KOPT-K1 (cell line): ENCODE measurements at regions not wholly inside any gene's neighbourhood (a gene's known extent, or its start where the extent isn't known, plus 50 kb on each side); places are given as distances from the start of the nearest gene placed in this dataset.
"Not testable (repeated sequence)": the region's sequence is repeated elsewhere in the genome, so short reads cannot be mapped to it uniquely, and the experiment has no call there.

Experiments
- H3K27ac ChIP-seq: fragments of 200-600 bp; sonication (generic); 2 replicates; pipeline ENCODE4 v1.5.1; 2016; ENCODE audit warnings: antibody characterized with exemption, mild to moderate bottlenecking, low read depth, low read length; ENCODE audit not compliant: poor library complexity, severe bottlenecking
- H3K36me3 ChIP-seq: fragments of 200-600 bp; sonication (generic); 2 replicates; pipeline ENCODE4 v1.5.1; 2017; ENCODE audit warnings: antibody characterized with exemption, mild to moderate bottlenecking, low read length, moderate library complexity; ENCODE audit not compliant: insufficient read depth
- H3K9me3 ChIP-seq: fragments of 200-600 bp; sonication (generic); 2 replicates; pipeline ENCODE4 v1.5.1; 2017; ENCODE audit warnings: antibody characterized with exemption, low read length, mild to moderate bottlenecking; ENCODE audit not compliant: insufficient read depth, poor library complexity, severe bottlenecking

DNA sequence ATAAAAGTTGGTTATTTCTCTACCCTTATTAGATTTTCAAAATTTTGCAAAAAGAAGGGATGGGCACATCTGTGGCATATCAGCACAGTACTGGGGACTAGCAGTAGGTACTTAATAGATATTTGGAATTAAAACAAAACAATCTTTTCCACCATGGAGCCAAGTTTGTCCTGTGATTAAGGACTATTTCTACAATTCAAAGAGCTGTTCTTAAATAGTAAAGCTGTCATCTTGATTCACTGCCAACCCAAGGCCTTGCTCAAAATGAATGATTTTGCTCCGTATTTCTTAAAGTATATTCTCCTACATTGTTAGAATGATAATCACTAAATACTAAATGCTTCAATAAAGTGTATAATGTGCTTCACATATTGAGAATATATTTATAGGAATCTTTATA is 169.9 kb downstream of the S1PR1 start:
- no peak overlapping the region for H3K27ac ChIP-seq
- H3K9me3 ChIP-seq, result no peaks in the 10 kb centered on the region

DNA sequence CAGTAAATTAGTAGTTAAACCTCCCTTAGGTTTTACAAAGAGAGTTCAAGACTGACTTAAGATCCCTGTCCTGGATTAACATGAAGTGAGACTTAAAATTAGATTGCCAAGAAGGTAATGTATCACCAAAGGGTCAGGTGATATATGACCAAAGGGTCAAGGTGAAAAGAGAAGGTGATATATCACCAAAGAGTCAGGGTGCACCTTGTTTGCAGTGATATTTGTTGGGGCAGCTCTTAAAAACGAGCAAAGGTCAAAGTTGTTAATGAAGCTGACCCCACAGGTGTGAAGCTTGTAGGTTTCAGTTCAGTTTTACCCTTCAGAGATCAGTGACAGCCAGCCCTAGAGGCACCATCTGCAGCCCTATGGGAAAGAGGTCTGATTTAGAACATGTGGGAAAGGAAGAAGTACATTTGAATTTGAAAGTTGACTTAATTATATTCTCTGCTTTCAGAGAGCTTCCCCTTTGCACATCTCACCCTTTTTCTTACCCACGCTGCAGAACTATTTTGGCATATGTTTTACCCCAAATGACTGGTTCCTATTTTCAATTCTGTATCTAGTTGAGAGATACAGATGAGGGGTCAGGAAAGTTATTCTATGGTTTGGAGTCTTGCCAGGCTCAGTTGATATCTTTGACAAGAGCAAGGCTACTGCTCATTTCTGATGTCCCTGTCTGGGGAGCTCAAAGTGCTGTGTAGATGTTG is 170.8 kb downstream of the S1PR1 start:
- Histone ChIP-seq H3K9me3 (peaks cover 4% of the 10 kb centered on the region), H3K36me3 (no peaks in the 10 kb centered on the region), H3K27ac (peak overlapping the region; percentile 32)

More for the DNA sequence above, 169.9 kb downstream of the S1PR1 start:
- H3K36me3 ChIP-seq, result no peaks in the 10 kb centered on the region

DNA sequence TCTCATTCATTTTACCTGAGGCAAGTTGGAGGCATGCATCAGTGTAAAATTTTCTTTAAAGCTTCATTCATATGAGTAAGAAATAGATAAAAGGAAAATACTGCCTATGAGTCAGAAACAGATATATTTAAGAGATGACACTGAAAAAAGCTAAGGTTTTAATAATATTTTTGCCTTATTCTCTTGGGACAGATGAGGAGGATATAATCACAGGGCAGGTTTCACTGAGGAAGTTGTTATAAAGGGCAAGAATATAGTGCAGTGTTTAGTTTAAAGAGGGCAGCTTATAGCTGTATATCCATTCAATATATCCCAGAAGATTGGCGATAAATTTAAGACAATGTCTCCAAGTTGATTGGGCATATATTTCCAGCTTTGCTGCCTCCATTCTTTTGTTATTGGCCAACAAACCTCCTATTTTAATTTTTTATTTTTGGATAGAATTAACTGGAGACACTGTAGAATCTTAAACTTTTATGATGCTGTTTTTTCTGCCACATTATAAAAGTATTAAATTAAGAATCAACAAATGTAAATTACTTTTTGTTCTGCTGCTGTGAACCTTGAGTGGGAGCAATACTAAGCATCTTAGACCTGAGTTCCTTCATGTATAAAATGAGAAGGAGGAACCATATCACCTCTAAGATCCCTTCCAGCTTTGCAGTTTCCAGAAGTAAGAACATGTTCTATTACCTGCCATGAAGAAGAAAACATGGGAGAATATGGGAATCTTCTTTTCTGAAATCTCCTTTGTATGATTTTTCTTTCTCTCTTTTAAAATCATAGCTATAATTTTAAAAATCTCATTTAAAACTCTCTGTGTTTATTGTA is 171.6 kb downstream of the S1PR1 start:
- Histone ChIP-seq H3K36me3 (no peaks in the 10 kb centered on the region), H3K27ac (peak overlapping the region; percentile 32), H3K9me3 (peaks cover 4% of the 10 kb centered on the region)

DNA sequence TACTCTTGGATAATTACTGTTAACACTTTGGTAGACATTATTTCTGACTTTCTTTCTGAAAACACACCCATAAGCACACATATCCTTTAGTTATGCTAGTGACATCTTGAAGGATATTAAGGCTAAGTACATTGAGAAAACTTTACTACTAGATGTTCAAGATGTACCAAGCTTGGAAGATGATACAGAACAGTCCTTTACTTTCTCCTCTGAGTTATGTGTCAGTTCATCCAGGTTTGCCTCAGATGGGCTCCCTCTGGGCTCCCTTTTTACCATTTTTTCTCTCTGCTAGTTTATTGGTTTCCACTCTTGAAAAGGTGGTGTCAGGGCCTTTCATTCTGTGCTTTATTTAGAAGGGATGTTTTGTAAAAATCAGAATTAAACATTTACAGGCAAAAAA is 172.3 kb downstream of the S1PR1 start:
- no peaks in the 10 kb centered on the region for H3K36me3 ChIP-seq
- H3K9me3 ChIP-seq, result peaks cover 4% of the 10 kb centered on the region
- peak overlapping the region; percentile 32 for H3K27ac ChIP-seq

DNA sequence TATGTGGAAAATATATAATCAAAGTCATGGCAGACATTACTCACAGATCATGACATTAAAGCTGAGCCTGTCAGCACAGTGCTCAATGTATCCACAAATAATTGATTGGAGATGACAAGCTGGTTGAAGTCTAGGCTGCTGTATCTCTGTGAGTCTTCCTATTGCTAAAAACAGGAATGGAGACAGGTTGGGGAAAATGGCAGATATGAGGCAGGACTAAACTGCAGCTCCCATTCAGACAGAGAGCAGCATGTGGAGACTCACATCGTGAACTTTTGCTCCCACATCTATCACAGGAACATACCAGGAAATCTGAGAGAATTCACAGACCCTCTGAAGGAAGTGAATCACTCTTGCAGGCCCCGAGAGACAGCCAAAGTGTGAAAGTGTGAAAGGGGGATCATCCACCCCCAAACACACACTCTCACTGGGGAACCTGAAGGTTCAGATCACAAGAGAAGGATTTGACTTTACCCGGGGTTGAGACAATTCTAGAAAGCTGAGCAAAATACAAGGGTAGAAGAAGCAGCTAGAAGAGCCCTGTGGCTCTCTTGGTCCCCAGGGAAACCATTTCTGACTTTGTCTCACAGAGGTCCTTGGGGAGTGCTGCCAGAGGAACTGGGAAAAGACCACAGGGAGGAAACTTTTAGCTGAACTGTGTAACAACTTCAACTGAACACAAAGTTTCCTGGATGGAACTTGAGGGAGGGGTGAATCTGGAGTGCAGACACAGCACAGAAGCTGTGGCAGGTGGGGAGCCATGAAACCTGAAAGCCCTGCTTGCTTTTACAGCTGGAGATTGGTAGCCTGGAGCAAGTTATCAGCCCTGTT is 173.4 kb downstream of the S1PR1 start:
- peak overlapping the region; percentile 60 for H3K27ac ChIP-seq
- peaks cover 6% of the 10 kb centered on the region for H3K9me3 ChIP-seq
- H3K36me3 ChIP-seq, result no peaks in the 10 kb centered on the region

DNA sequence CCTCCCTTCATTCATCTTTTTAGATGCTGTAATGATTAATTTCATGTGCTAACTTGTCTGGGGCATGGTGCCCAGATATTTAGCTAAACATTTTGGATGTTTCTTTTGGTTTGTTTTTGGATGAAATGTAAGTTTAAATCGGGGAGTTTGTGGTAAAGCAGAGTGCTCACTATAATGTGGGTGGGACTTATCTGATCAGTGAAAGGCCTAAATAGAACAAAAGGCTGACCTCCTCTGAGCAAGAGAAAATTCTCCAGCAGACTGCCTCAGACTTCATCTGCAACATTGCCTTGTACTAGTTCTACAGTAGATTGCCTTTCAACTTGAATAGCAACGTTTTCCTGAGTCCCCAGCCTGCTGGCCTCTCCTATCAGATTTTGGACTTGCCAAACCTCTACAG is 183.6 kb downstream of the S1PR1 start:
- H3K27ac ChIP-seq, result peak overlapping the region; percentile 10
- H3K9me3 ChIP-seq, result peaks cover 12% of the 10 kb centered on the region
- H3K36me3 ChIP-seq, result no peaks in the 10 kb centered on the region

DNA sequence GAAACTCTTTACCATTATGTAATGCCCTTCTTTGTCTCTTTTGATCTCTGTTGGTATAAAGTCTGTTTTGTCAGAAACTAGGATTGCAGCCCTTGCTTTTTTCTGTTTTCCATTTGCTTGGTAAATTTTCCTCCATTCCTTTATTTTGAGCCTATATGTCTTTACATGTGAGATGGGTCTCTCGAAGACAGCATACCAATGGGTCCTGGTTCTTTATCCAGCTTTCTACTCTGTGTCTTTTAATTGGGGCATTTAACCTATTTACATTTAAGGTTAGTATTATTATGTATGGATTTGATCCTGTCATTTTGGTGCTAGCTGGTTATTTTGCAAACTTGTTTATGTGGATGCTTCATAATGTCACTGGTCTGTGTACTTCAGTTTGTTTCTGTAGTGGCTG is 191.3 kb downstream of the S1PR1 start:
- H3K27ac ChIP-seq, H3K36me3 ChIP-seq: not testable (repeated sequence)
- H3K9me3 ChIP-seq, result peaks cover 25% of the 10 kb centered on the region

DNA sequence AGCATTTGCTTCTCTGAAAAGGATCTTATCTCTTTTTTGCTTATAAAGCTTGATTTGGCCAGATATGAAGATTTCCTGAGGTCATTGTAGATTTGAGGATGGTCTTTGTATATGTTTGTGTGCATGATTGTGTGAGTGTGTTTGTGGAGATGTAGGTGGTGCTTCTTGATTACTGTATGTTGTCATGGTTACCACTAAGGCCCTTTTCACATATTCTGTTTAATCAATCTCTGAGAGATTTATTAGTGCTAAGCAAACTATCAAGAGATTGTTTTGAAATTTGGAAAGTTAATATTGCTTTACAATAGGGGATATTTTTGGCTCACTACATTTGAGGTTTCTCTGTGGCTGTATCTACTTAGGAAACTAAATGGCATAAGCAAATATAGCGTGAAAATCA is 191.7 kb downstream of the S1PR1 start:
- H3K27ac ChIP-seq, result peak overlapping the region; percentile 24
- H3K9me3 ChIP-seq, result peaks cover 22% of the 10 kb centered on the region
- no peaks in the 10 kb centered on the region for H3K36me3 ChIP-seq

DNA sequence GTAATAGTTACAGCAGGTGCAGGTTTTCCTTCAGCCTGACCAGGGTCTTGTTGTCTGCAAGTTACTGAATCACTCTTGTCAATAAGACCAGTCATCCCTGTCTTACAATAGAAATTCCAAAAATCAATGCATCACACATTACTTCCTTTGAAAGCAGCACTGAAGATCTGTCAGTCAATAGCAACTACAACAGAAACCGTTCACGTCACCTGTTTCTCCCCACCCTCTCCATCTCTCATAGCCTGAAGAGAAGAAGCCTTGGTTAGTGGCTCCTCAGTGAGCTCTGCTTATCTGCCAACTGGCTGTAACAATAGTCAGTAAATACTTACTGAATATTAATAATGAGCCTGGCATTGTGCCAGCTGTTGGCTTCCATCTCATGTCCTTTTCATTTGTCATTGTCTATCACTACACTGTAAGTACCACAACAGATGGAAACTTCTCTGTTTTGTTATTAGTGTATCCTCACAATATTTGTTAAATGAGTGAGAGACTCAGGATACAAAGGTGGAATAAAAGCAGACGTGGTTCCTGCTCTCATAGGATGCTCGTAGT is 195.2 kb downstream of the S1PR1 start:
- H3K27ac ChIP-seq, result peak overlapping the region; percentile 79
- H3K36me3 ChIP-seq, result no peaks in the 10 kb centered on the region
- peaks cover 16% of the 10 kb centered on the region for H3K9me3 ChIP-seq

DNA sequence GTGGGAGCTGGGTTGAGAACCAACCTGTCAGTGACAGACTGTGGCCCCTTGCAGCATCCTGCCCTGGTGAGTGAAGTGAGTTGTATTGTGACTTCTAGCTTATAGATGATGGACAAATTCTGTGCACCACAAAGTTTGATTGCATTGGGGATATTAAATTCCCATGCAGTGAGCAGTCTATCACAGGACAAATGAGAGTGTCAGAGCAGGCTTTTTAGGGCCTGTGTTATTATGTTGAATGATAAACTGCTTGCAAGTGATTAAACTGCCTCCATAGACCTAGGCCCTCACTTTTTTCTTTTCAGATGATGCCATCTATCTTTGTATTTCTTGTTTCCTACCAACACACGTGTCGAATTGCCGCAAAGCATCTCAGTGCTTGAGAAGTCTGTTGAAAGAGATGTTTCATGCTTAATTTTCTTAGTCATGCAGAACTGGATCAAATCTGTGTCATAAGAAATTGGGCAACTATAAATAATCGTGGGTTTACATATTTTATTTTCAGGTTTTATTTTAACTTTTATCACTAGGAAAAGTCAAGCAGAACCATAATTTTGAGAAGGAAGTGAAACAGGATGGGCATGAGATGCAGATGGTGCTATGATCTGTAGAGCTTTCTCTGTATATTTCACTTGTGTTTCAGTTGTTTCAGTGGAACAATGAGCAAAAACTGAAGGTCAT is 199.2 kb downstream of the S1PR1 start:
- H3K9me3 ChIP-seq, result no peaks in the 10 kb centered on the region
- peak overlapping the region; percentile 79 for H3K27ac ChIP-seq
- no peaks in the 10 kb centered on the region for H3K36me3 ChIP-seq

DNA sequence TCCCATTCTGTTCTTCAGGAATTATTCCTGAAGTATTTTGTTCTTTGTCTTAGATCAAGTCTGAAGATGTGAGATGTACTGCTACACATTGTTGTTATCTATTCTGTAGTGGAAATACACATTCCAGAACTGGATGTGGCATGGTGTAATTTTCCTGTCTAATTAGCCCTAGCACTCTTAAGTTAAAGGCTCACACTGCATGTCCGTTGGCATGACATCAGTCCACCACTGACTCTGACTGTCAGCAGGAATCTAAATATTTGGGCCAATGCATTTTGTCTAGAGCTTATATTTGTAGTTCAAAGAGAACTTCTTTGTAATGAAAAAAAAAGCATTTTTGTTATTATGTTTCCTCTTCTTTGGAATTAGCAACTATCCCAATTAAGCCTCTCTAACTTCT is 201.0 kb downstream of the S1PR1 start:
- H3K27ac ChIP-seq, result peak overlapping the region; percentile 79
- no peaks in the 10 kb centered on the region for H3K9me3 ChIP-seq
- H3K36me3 ChIP-seq, result no peaks in the 10 kb centered on the region

DNA sequence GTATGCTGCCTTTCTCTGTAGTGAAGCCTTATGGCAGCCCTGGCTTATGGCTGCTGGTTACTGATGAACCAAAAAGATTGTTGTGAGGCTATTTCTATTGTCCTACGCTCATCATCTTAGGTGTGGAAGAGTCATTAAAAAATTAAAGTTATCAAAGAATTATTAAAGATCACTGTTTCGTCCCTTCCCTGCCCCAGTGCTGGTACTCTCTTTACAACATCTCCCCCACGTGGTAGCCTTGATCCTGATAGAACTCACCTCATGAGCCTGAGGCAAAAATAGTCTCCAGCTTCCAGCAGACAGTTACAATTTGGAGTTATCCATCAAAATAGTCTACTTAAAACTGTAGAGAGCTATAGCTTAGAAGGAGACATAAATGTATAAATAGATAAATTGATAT is 201.5 kb downstream of the S1PR1 start:
- Histone ChIP-seq H3K9me3 (no peaks in the 10 kb centered on the region), H3K27ac (peak overlapping the region; percentile 79), H3K36me3 (no peaks in the 10 kb centered on the region)

DNA sequence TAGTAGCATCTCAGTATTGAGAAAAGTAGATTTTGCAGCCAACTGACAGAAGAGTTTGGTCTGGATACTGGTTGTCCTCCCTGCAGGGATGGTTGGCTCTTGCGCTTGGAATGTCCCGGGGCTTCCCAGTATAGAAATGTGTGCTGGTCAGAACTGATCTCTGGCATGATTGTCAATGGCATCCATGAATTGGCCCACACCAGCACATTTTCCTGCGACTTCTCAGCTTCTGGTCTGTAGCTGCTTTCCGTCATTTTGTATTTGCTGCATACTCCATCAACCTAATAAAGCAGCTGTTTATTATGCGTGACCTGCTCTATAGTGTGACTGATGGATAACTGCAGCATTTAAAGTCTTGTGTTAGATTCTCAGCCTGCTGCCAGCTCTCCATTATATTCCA is 203.7 kb downstream of the S1PR1 start:
- Histone ChIP-seq H3K9me3 (no peaks in the 10 kb centered on the region), H3K27ac (peak overlapping the region; percentile 79), H3K36me3 (no peaks in the 10 kb centered on the region)

DNA sequence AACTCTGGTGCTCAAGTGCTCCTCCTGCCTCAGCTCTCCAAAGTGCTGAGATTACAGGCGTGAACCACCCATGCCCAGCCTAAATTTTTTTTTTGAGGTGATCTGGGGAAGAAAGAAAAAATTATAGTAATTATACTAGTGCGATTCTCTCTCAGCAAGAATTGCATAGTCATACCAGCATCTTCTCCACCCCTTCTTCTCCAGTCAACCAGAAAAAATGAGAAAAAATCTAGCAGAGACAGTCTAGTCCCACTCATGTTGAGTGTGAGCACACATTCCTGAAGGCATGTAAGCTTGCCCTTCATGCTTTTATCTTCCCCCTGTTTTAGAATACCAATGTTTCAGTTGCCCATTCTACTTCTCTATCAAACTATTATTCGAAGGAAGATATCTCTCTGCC is 207.6 kb downstream of the S1PR1 start:
- Histone ChIP-seq H3K9me3 (no peaks in the 10 kb centered on the region), H3K27ac (no peak overlapping the region), H3K36me3 (no peaks in the 10 kb centered on the region)
